HuH-7 (cell line): ENCODE measurements at regions not wholly inside any gene's neighbourhood (a gene's known extent, or its start where the extent isn't known, plus 50 kb on each side); places are given as distances from the start of the nearest gene placed in this dataset.

Experiments
- DNase-seq: peaks from one replicate; pipeline ENCODE4 v3.0.0; 2011; ENCODE audit warnings: low spot score

GRCh38 chr1:37085393-37085792 lies 51.1 kb upstream of the GRIK3 start:
- DNase-seq, result peak; percentile 27

GRCh38 chr1:37089750-37090149 lies 55.4 kb upstream of the GRIK3 start:
- DNase-seq, result no peak

- no peak for DNase-seq
Observed at GRCh38 chr1:37090671-37091070, 56.4 kb upstream of the GRIK3 start.

- DNase-seq, result no peak
Observed at GRCh38 chr1:37092937-37093336, 58.6 kb upstream of the GRIK3 start.

GRCh38 chr1:37094302-37094701 lies 60.0 kb upstream of the GRIK3 start:
- no peak for DNase-seq

GRCh38 chr1:37096523-37096922 lies 62.2 kb upstream of the GRIK3 start:
- DNase-seq, result peak; percentile 23

- DNase-seq, result no peak
Observed at GRCh38 chr1:37097731-37098130, 63.4 kb upstream of the GRIK3 start.

GRCh38 chr1:37098237-37098636 lies 63.9 kb upstream of the GRIK3 start:
- no peak for DNase-seq

GRCh38 chr1:37100310-37100709 lies 66.0 kb upstream of the GRIK3 start:
- no peak for DNase-seq

- DNase-seq, result no peak
Observed at GRCh38 chr1:37102656-37103382, 68.5 kb upstream of the GRIK3 start.

GRCh38 chr1:37105911-37106310 lies 71.6 kb upstream of the GRIK3 start:
- no peak for DNase-seq

GRCh38 chr1:37107153-37107907 lies 73.0 kb upstream of the GRIK3 start:
- no peak for DNase-seq

- DNase-seq, result no peak
Observed at GRCh38 chr1:37108596-37109188, 74.4 kb upstream of the GRIK3 start.

- no peak for DNase-seq
Observed at GRCh38 chr1:37112430-37112829, 78.1 kb upstream of the GRIK3 start.

GRCh38 chr1:37113285-37113997 lies 79.1 kb upstream of the GRIK3 start:
- DNase-seq, result no peak

GRCh38 chr1:37118790-37119189 lies 84.5 kb upstream of the GRIK3 start:
- no peak for DNase-seq

- no peak for DNase-seq
Observed at GRCh38 chr1:37120279-37120678, 86.0 kb upstream of the GRIK3 start.

- DNase-seq, result no peak
Observed at GRCh38 chr1:37123276-37124115, 89.2 kb upstream of the GRIK3 start.

GRCh38 chr1:37124501-37124900 lies 90.2 kb upstream of the GRIK3 start:
- DNase-seq, result no peak

GRCh38 chr1:37125295-37125694 lies 91.0 kb upstream of the GRIK3 start:
- no peak for DNase-seq

- no peak for DNase-seq
Observed at GRCh38 chr1:37127254-37127748, 93.0 kb upstream of the GRIK3 start.

- DNase-seq, result no peak
Observed at GRCh38 chr1:37128091-37128490, 93.8 kb upstream of the GRIK3 start.
